HEK293T (cell line): ENCODE measurements at regions not wholly inside any gene's neighbourhood (a gene's known extent, or its start where the extent isn't known, plus 50 kb on each side); places are given as distances from the start of the nearest gene placed in this dataset.

Source experiments
- CTCF ChIA-PET: fragments of 350-600 bp; formaldehyde crosslinking; extraction: SDS; loops from one replicate; lab custom pipeline; 2021; ENCODE audit warnings: antibody characterized with exemption, inconsistent platforms; lab: Yijun Ruan, JAX
- POLR2A ChIA-PET: fragments of 350-600 bp; formaldehyde crosslinking; extraction: SDS; loops from one replicate; lab custom pipeline; 2020; ENCODE audit warnings: antibody characterized with exemption, inconsistent platforms; lab: Yijun Ruan, JAX
- DNase-seq: peaks from one replicate; pipeline ENCODE4 v3.0.0; 2012; ENCODE audit warnings: mixed read lengths; ENCODE audit errors: extremely low spot score
- ARNT ChIP-seq: fragments of 450-650 bp; IDR thresholded peaks from 2 replicates; pipeline ENCODE4 v1.6.1; 2017; ENCODE audit warnings: mild to moderate bottlenecking
- BHLHE40 ChIP-seq: fragments of 450-650 bp; IDR thresholded peaks from 2 replicates; pipeline ENCODE4 v1.6.1; 2016; ENCODE audit warnings: mild to moderate bottlenecking, moderate library complexity, borderline replicate concordance
- CTBP1 ChIP-seq: fragments of 450-650 bp; IDR thresholded peaks from 2 replicates; pipeline ENCODE4 v1.6.1; 2016; ENCODE audit warnings: borderline replicate concordance
- ELF4 ChIP-seq: fragments of 450-650 bp; IDR thresholded peaks from 2 replicates; pipeline ENCODE4 v1.6.1; 2017; ENCODE audit warnings: antibody characterized with exemption
- FOXA1 ChIP-seq: fragments of 450-650 bp; IDR thresholded peaks from 2 replicates; pipeline ENCODE4 v1.6.1; 2016; ENCODE audit warnings: mild to moderate bottlenecking
- FOXK2 ChIP-seq: fragments of 450-650 bp; IDR thresholded peaks from 2 replicates; pipeline ENCODE4 v1.6.1; 2016; ENCODE audit warnings: mild to moderate bottlenecking
- FOXM1 ChIP-seq: fragments of 450-650 bp; IDR thresholded peaks from 2 replicates; pipeline ENCODE4 v1.6.1; 2017; ENCODE audit warnings: mild to moderate bottlenecking, borderline replicate concordance
- HDGF ChIP-seq: fragments of 450-650 bp; IDR thresholded peaks from 2 replicates; pipeline ENCODE4 v1.6.1; 2017; ENCODE audit warnings: antibody characterized with exemption, borderline replicate concordance
- L3MBTL2 ChIP-seq: fragments of 450-650 bp; conservative IDR thresholded peaks from 2 replicates; pipeline ENCODE4 v1.6.1; 2016; ENCODE audit warnings: mild to moderate bottlenecking
- LEF1 ChIP-seq: fragments of 450-650 bp; IDR thresholded peaks from 2 replicates; pipeline ENCODE4 v1.6.1; 2017; ENCODE audit warnings: mild to moderate bottlenecking, borderline replicate concordance
- NFRKB ChIP-seq: fragments of 450-650 bp; IDR thresholded peaks from 2 replicates; pipeline ENCODE4 v1.6.1; 2016; ENCODE audit warnings: mild to moderate bottlenecking, moderate library complexity
- PKNOX1 ChIP-seq: fragments of 450-650 bp; IDR thresholded peaks from 2 replicates; pipeline ENCODE4 v1.6.1; 2016
- SP1 ChIP-seq: fragments of 450-650 bp; IDR thresholded peaks from 2 replicates; pipeline ENCODE4 v1.6.1; 2017
- SUZ12 ChIP-seq: fragments of 450-650 bp; IDR thresholded peaks from 2 replicates; pipeline ENCODE4 v1.6.1; 2016; ENCODE audit warnings: mild to moderate bottlenecking
- TARDBP ChIP-seq: fragments of 450-650 bp; IDR thresholded peaks from 2 replicates; pipeline ENCODE4 v1.6.1; 2016
- ZNF384 ChIP-seq: fragments of 450-650 bp; IDR thresholded peaks from 2 replicates; pipeline ENCODE4 v1.6.1; 2016

- POLR2A ChIA-PET = no interaction called here
- CTCF ChIA-PET = no interaction called here
- TF ChIP-seq LEF1 = no peak
- TF ChIP-seq ZNF384 = no peak
- TF ChIP-seq L3MBTL2 = no peak
- TF ChIP-seq CTBP1 = no peak
- TF ChIP-seq HDGF = no peak
- TF ChIP-seq FOXM1 = no peak
- TF ChIP-seq NFRKB = no peak
- TF ChIP-seq SUZ12 = no peak
- no peak for TF ChIP-seq BHLHE40
- TF ChIP-seq SP1 = no peak
- no peak for TF ChIP-seq ARNT
- no peak for TF ChIP-seq TARDBP
- TF ChIP-seq ELF4 = no peak
- no peak for TF ChIP-seq FOXA1
- no peak for TF ChIP-seq PKNOX1
- TF ChIP-seq FOXK2 = no peak
- DNase-seq = no peak
Measured at GRCh38 chr2:2703762-2704427, 372.8 kb upstream of the MYT1L start.

GRCh38 chr2:2703172-2703571 lies 372.1 kb upstream of the MYT1L start:
- DNase-seq = no peak
- POLR2A ChIA-PET = no interaction called here

GRCh38 chr2:2702385-2702784 lies 371.3 kb upstream of the MYT1L start:
- CTCF ChIA-PET = no interaction called here
- TF ChIP-seq FOXA1 (no peak), FOXK2 (no peak), HDGF (no peak), TARDBP (no peak), SP1 (no peak), LEF1 (no peak), PKNOX1 (no peak)
- no peak for DNase-seq
- POLR2A ChIA-PET = no interaction called here

More at GRCh38 chr2:2703172-2703571, 372.1 kb upstream of the MYT1L start:
- CTCF ChIA-PET = no interaction called here
- no peak for TF ChIP-seq ZNF384
- TF ChIP-seq PKNOX1 = no peak
- no peak for TF ChIP-seq HDGF
- TF ChIP-seq SP1 = no peak
- TF ChIP-seq FOXM1 = no peak
- no peak for TF ChIP-seq SUZ12
- TF ChIP-seq L3MBTL2 = no peak
- no peak for TF ChIP-seq LEF1
- TF ChIP-seq CTBP1 = no peak
- no peak for TF ChIP-seq FOXA1
- TF ChIP-seq NFRKB = no peak
- TF ChIP-seq ELF4 = no peak
- no peak for TF ChIP-seq TARDBP

- no peak for TF ChIP-seq BHLHE40
- TF ChIP-seq ARNT = no peak
- no peak for TF ChIP-seq FOXA1
- no peak for TF ChIP-seq ZNF384
- TF ChIP-seq ELF4 = no peak
- no peak for TF ChIP-seq LEF1
- no peak for TF ChIP-seq FOXK2
- CTCF ChIA-PET = no interaction called here
- POLR2A ChIA-PET = no interaction called here
- DNase-seq = no peak
Measured at GRCh38 chr2:2701813-2702212, 370.7 kb upstream of the MYT1L start.

- TF ChIP-seq L3MBTL2 (no peak), FOXK2 (no peak), PKNOX1 (no peak), ARNT (no peak), HDGF (no peak)
- no peak for DNase-seq
- POLR2A ChIA-PET = no interaction called here
- CTCF ChIA-PET = no interaction called here
Measured at GRCh38 chr2:2701176-2701781, 370.2 kb upstream of the MYT1L start.

GRCh38 chr2:2699121-2699505 lies 368.0 kb upstream of the MYT1L start:
- DNase-seq = no peak
- POLR2A ChIA-PET = no interaction called here
- TF ChIP-seq LEF1 (no peak), CTBP1 (no peak), ARNT (no peak), NFRKB (no peak), SUZ12 (no peak), BHLHE40 (no peak), FOXK2 (no peak), SP1 (no peak), PKNOX1 (no peak), FOXA1 (no peak), ZNF384 (no peak), TARDBP (no peak)
- CTCF ChIA-PET = no interaction called here
